HG03432 (cell line): ENCODE measurements at regions not wholly inside any gene's neighbourhood (a gene's known extent, or its start where the extent isn't known, plus 50 kb on each side); places are given as distances from the start of the nearest gene placed in this dataset.

Experiments
- ATAC-seq: cut with Tn5 transposase; IDR thresholded peaks from one replicate; pipeline ENCODE4 v1.9.1; 2021; ENCODE audit warnings: mild to moderate bottlenecking, moderate library complexity; ENCODE audit not compliant: unreplicated experiment

DNA sequence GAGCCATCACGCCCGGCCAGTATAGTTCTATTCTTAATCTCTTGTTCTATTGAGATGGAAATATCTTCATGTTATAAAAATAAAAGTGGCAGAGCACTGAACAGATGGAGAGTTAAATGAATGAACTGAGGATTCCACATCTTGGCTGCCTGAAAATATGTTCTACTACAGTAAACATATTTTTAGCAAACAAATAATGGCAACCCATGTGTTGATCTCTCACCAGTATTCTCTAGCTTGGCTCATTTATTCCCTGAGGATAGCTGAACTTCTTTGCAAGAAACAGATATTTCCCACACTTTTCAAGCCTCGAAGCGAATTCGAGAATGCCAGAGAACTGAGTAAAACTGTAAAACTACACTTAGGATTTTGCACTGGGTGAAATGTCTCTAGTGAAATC lies 58.9 kb downstream of the DIRAS3 start:
- ATAC-seq = no peak

DNA sequence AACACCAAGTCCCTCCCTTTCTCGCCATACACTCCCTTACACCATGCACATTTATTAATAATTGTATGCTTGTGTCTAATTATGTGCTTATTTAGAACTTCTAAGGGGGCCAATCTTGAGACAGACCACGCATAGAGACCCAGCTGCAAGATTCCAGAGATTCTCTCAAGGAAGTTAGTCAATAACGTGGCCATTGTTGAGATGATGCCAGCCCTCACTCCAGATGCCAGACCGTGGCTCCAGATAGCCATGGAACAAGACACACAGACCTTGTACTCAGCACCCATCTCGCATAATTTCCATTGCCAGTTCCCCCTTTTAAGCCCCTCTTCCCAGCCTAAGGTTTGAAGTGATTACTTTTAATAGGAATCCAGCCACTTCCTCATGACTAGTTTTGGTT lies 62.4 kb downstream of the DIRAS3 start:
- no peak for ATAC-seq

DNA sequence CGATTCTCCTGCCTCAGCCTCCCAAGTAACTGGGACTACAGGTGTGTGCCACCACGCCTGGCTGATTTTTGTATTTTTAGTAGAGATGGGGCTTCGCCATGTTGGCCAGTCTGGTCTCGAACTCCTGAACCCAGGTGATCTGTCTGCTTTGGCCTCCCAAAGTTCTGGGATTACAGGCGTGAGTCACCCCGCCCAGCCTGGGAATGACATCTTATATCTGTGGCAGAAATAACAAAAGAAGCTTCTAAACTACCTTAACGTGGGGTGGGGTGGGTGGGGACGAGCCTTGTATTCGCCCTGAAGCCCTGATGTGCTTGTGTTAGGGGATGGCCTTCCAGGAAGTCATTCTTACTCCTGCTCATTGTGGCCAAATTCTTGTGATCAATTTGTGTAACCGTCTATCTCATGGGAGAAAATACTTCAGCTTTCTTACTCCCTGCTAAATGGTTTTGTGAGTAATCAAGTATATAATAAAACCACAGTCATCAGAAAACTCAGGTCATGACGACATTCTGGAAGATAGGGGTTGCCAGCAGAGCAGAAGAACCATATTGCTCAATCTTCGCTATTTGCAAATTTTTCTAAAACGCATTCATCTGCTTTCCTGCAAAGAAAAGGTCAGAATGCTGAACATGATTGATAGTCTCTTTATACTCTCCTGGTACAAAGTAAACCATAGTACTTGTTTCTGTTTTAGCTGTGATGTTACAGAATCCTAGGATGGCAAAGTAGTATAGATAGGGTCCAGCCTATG lies 63.2 kb downstream of the DIRAS3 start:
- ATAC-seq = no peak

DNA sequence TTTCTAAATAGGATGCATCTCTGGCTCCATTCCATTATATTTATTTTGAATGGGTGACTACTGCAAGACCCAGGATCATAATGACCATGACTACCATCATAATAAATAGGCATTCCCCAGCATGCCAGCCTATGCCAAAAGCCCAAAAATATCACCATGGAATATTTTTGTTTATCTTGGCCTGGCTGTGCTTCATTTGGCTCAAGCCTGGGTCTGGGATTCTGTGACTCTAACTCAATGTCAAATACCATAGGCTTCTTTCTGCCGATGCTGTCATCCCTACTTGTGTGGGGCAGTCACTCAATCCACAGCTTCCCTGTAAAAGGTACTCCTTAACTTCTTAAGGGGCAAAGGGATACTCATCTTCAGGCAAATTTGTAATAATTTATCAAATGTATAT lies 66.6 kb downstream of the DIRAS3 start:
- ATAC-seq = no peak

DNA sequence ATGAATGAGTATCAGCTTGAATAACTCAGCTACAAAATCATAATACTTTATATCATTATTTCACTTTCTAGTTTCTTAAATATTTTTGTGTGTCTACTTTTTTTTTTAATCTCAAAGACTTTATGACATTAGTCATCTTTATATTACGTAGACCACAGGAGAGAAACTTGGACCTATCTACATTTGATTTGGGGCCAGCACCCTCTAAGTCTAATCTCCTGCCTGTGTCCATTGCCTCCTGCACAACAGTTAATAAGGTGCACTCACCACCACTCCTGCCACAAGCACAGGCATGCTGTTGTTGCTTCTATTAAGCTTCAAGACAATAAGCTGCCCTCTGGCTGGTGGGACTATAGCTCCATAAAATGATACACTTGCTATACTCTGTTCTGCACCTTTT lies 70.4 kb downstream of the DIRAS3 start:
- ATAC-seq = no peak

DNA sequence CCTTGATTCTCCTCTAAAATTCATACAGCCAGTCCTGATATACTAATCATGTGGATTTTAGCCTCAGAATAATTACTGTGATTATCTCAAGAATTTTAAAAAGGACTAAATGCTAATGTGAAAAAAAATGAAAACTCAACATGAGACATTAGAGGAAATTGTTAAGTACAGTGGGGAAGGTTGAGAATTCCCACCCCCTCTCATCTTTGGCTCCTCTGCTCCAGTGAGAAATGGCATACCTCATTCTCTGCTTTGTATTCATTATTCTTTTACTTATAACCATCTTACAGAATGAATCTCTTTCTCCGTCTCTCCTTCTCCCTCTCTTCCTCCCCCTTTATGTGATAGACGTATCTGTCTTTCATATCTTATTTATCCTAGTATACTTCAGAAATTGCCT lies 70.9 kb downstream of the DIRAS3 start:
- ATAC-seq = no peak

DNA sequence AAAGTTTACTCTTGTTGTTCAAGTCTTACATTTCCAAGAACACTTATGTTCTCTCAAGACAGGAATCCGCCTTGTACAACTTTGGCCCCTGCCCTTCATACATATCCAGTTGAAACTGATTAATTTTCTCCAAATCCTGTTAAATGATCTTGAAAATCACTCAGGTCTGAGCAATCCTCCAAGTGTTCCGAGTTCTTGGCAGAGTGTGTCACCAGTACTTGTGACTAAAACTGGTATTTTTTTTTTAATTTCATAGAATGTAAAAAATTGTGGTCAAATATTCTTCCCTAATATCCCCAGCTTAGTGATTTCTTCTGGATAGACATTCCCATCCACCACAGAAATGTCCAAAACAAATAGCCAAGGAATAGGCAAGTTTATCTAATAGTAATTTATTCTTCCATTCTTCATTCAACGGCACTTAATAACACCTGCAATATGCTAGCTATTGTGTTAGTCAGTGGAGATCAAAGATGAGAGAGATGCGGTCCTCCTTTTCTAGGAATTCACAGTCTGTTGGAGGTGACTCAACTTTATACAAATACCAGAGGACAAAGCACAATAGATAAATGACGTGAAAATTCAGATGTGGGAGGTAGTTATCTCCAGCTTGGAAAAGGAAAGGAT lies 71.4 kb downstream of the DIRAS3 start:
- ATAC-seq = no peak

DNA sequence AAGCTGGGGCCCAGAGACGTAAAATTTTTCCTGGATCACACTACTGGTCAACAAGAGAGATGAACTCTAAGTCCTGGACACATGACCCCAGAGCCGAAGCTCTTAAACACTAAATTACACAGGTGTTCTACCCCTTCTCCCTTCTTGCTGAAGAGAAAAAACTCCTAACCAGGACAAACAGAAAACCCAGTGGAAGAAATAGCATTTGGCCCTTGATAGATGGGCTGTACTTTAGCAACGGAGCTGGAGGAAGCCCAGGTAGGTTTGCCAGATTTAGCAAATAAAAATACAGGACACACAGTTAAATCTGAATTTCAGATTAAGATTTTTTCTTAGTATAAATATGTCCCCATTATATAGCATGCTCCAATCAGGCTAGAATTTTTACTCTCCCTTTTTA lies 72.7 kb downstream of the DIRAS3 start:
- ATAC-seq = no peak

DNA sequence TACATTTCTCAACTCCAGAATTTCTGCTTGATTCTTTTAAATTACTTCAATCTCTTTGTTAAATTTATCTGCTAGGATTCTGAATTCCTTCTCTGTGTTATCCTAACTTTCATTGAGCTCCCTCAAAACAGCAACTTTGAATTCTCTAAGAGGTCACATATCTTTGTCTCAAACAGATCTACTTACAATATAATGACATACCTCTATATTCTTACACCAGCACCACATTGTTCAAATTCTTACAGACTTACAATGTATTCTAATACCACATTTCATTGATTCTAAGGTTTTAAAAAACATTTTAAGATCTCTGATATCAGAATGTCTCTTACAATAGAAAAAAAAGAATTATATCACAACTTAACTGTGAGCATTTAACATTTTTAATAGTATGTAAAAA lies 77.4 kb downstream of the DIRAS3 start:
- ATAC-seq = no peak

DNA sequence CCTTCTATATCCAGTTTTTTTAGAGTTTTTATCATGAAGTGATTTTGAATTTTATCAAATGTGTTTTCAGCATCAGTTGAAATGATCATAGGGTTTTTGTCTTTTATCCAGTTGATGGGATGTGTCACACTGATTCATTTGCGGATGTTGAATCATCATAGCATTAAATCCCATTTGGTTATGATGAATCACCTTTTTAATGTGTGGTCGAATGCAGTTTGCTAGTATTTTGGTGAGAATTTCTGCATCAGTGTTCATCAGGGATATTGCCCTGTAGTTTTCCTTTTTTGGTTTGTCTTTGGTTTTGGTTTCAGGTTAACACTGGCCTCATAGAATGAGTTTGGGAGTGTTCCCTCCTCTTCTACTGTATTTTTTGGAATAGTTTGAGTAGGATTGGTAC lies 80.3 kb downstream of the DIRAS3 start:
- ATAC-seq = no peak

DNA sequence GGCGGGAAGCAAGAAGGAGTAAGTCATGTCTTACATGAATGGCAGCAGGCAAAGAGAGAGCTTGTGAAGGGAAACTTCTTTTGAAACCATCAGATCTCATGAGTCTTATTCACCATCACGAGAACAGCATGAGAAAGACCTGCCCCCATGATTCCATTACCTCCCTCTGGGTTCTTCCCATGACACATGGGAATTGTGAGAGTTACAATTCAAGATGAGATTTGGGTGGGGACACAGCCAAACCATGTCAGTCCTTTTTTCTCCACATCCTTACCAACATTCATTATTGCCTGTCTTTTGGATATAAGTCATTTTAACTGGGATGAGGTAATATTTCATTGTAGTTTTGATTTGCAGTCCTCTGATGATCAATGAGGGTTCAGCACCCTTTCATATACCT lies 81.0 kb downstream of the DIRAS3 start:
- no peak for ATAC-seq

DNA sequence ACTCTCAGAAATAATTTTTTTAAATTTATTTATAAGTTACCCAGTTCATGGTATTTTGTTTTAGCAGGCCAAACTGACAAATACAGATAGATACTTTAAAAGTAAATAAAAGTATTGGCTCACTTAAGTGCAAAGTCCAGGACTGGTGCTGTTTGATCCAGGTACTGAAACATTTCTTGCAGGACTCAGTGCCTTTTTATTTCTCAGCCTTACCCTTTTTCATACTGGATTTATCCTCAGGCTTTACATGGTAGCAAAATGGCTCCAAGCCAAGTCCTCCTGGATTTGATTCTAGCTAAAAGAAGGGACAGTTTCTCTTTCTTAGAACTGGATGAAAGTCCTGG lies 83.8 kb downstream of the DIRAS3 start:
- ATAC-seq = no peak

DNA sequence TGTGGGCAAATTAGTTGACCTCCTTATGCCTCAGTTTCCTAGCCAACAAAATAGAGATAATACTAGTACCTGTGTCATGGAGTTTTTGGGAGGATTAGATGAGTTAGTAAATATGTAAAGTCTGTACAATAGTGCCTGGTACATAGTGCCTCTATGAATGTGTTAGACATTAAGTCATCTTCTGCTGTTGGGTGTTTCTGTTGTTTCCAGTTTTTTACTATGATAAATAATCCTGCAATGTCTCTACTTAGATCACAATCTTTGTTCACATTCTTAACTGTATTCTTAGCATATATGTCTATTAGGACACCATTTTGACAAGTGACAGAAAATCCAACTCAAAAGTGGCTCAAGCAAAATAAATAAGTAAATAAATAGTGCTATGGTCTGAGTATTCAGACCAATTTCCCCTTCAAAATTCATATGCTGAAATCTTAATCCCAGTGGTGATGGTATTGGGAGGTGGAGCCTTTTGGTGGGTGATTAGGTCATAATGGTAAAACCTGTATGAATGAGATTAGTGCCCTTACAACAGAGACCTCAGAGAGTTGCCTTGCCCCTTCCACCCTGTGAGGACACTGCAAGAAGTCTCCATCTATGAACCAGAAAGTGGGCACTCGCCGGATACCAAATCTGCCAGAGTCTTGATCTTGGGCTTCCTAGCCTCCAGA lies 84.3 kb downstream of the DIRAS3 start:
- ATAC-seq = no peak

DNA sequence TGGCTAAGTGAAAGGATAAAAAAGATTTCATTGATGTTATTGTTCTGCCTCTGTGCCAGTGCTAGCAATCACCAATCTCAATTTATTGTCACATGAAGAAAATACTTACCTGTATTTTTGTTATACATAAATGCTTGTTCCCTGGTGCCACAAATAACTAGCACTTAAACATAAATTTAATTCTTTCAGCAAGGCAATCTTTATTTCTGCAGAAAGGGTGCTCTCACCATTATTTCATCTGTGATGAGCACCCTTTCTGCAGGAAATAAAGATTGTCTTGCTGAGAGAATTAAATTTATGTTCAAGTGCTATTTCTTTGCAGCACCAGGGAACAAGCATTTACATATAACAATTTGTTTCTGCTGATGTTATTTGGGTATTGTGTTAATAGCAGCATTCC lies 87.2 kb downstream of the DIRAS3 start:
- no peak for ATAC-seq

DNA sequence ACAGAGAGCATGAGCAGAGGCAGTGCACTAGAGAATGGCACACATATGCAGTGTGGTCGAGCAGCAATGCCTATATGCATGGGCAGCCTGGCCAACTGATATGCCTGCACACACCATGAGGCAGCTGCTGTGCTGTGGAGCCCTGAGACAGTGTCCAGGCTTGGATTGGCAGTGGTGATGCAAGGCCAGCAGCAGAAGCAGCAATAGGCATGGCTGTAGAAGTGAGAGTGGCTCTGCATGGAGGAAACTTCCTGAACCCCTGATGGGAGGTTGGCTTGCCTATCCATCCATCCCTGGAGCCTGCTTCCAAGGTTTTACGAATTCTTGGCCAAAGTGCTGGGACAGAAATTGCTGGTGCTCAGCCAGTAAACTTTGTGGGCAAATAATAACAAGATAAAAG lies 89.7 kb downstream of the DIRAS3 start:
- ATAC-seq = no peak

DNA sequence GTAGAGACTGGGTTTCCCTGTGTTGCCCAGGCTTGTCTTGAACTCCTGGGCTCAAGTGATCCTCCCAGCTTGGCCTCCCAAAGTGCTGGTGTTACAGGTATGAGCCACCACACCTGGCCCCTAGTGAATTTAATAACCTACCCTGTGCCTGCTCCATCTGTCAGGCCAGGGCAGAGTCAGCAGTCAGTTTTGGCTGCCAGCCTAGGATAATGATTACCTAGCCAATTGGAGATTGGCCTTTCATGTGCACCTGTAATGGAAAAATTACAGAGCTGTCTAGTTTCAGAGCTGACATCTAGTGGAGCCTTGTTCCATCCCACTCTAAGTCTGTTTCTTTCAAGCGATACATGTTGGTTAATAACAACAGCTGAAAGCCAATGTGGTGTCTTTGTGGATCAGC lies 92.0 kb downstream of the DIRAS3 start:
- ATAC-seq = no peak

DNA sequence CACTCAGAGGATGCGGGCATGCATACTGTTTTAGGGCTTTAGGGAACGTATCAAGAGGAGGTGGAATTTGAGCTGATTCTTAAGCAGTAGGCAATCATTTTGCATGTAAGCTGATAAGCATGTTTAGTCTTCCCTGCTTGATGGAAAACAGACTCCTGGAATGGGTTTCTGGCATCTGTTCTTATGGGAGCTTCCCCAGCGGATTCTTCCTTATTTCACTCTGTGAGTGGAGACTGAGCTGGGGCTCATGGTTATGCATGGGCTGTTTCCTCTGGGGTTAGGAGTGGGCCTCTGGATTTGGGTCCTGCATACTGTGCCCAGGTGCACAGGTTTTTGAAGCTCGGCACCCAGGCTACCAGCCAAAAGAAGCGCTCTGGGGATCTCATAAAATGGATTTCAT lies 93.4 kb downstream of the DIRAS3 start:
- ATAC-seq = no peak

DNA sequence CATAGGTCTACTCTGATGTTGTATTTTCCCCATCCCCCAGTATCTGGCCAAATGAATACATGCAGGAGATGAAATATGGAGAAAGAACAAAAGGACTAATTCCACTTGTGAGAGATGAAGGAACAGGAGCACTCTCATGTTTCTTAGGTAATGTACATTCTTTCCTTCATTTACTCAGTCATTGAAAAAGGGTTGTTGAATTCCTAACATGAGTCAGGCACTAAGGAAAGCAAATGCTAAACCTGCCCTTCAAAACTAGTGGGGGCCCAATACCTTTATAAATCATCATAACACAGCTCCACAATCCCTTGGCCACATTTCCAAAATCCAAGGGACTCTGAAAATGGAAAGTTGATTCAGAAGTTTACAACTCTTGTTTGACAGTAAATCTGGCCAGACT lies 94.3 kb downstream of the DIRAS3 start:
- no peak for ATAC-seq

DNA sequence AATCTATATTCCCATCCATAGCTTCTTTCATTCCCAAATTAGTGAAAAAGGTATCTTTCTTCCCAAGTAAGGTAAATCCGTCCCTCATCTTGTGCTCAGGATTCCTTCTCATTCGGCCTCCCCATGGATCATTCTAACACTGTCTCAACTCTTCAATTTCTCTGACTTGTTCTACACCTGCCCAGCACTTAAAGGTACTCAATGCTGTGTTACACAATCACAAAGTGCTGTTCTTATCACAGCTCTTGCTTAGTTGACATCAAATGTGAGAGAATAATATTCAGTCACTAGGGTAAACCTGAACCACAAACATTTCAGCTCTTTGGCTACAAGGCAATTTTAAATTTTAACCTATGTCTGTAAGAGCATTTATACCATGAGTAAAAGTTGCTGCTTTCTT lies 94.8 kb downstream of the DIRAS3 start:
- ATAC-seq = no peak

DNA sequence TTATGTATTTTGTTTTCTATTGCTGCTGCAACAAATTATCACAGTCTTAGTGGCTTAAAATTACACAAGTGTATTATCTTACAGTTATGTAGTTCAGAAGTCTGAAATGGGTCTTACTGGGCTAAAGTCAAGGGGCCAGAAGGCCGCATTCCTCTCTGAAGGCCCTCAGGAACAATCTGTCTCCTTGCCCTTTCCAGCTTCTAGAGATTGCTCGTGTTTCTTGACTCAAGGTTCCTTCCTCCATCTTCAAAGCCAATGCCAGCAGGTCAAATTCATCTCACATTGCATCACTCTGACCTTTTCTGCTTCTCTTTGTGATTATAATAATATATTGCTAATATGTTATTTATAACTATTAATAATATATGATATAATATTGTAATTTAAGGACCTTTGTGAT lies 97.1 kb downstream of the DIRAS3 start:
- no peak for ATAC-seq

DNA sequence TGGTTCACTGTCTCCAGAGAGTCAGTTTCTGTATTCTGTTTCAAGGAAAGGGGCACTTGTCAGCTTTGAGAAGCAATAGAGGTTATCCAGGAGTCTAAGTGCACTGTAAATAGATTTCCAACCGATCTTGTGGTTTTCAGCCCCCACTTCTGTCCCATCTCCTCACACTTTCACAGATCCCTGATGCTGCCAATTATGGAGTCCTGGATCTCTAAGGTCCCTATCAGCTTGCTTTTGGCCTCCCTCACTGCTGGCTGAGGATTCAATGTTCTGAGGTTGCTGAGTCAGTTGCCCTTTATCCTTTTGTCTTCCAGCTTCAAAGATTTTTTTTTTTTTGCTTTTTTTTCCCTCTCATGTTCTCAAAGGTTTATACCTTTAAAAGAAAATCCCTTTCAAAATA lies 98.4 kb downstream of the DIRAS3 start:
- ATAC-seq = no peak

DNA sequence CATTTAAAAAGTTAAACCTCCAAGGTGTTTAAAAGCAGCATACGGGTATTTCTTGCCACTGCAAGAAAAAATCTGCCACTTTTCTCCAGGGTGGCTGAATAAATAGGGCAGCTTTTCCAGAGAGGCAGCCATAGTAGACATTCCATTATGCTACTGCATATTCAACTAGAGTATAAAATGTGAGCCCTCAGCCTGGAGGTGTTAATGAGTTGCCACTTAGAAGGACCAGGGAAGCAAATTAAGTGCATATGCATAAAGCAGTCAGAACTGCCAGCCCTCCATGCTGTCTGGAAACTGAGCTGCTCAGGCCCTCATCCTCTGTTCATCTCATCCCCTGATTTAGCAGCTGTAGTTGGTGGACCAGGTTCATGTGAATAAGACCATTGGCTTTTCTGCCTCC lies 99.4 kb downstream of the DIRAS3 start:
- no peak for ATAC-seq
